Tibial artery (tissue), 4 donors: ENCODE measurements at regions not wholly inside any gene's neighbourhood (a gene's known extent, or its start where the extent isn't known, plus 50 kb on each side); places are given as distances from the start of the nearest gene placed in this dataset.
"Not testable (repeated sequence)": the region's sequence is repeated elsewhere in the genome, so short reads cannot be mapped to it uniquely, and the experiment has no call there.

Source experiments
- DNase-seq, 2 donors: peaks; one replicate each; pipeline ENCODE4 v3.0.0-alpha.2; 2019
- H3K27ac ChIP-seq, 2 donors: fragments of 200-600 bp; sonication (generic) in 1 of 2; 1 replicate in 1 of 2; 2 replicates in 1 of 2; pipeline ENCODE4 v1.5.1; 2018 to 2019; ENCODE audit warnings: mild to moderate bottlenecking in 1 of 2
- H3K27me3 ChIP-seq, 2 donors: fragments of 200-600 bp; sonication (generic) in 1 of 2; one replicate each; pipeline versions ENCODE4 v1.5.1 to v1.6.0; 2016 to 2019
- H3K36me3 ChIP-seq, 3 donors: fragments of 200-600 bp; sonication (generic) in 2 of 3; one replicate each; pipeline ENCODE4 v1.5.1; 2016 to 2019; ENCODE audit warnings: mild to moderate bottlenecking in 2 of 3
- H3K4me1 ChIP-seq, 4 donors: fragments of 200-600 bp; sonication (generic) in 2 of 4; 1 replicate in 3 of 4; 2 replicates in 1 of 4; pipeline ENCODE4 v1.5.1; 2016 to 2019
- H3K4me3 ChIP-seq, 2 donors: fragments of 200-600 bp; sonication (generic) in 1 of 2; 1 replicate in 1 of 2; 2 replicates in 1 of 2; pipeline ENCODE4 v1.5.1; 2018 to 2019; ENCODE audit warnings: mild to moderate bottlenecking in 2 of 2
- H3K9me3 ChIP-seq, 3 donors: fragments of 200-600 bp; sonication (generic) in 1 of 3; one replicate each; pipeline ENCODE4 v1.5.1; 2016 to 2019
- intact Hi-C: fragments of 100-400 bp; cut with DNase I; formaldehyde crosslinking; loops from one replicate; pipeline ENCODE4 v1.15.0; 2023; ENCODE audit warnings: low total_unique reads
- TF ChIP-seq, protein P1 (sequence below), 2 experiments: fragments of 200-600 bp in 1 of 2; fragments of 450-650 bp in 1 of 2; IDR thresholded peaks; one replicate each; pipeline ENCODE4 v1.5.1; 2017 to 2019; ENCODE audit warnings: antibody characterized with exemption in 2 of 2, mild to moderate bottlenecking in 1 of 2, moderate library complexity in 1 of 2

GRCh38 chr12:89064151-89064550 is 288.1 kb downstream of the DUSP6 start:
- Histone ChIP-seq H3K27me3 (no peaks in the 10 kb centered on the region), H3K36me3 (no peaks in the 10 kb centered on the region), H3K9me3 (no peaks in the 10 kb centered on the region), H3K4me3 (no peak overlapping the region), H3K27ac (no peak overlapping the region), H3K4me1 (no peaks in the 10 kb centered on the region)
- no peak for DNase-seq
- TF ChIP-seq, protein P1, sequence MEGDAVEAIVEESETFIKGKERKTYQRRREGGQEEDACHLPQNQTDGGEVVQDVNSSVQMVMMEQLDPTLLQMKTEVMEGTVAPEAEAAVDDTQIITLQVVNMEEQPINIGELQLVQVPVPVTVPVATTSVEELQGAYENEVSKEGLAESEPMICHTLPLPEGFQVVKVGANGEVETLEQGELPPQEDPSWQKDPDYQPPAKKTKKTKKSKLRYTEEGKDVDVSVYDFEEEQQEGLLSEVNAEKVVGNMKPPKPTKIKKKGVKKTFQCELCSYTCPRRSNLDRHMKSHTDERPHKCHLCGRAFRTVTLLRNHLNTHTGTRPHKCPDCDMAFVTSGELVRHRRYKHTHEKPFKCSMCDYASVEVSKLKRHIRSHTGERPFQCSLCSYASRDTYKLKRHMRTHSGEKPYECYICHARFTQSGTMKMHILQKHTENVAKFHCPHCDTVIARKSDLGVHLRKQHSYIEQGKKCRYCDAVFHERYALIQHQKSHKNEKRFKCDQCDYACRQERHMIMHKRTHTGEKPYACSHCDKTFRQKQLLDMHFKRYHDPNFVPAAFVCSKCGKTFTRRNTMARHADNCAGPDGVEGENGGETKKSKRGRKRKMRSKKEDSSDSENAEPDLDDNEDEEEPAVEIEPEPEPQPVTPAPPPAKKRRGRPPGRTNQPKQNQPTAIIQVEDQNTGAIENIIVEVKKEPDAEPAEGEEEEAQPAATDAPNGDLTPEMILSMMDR (IDR thresholded peaks at IDR 0.05), result no peak
- intact Hi-C loops, result no loop called here

DNA sequence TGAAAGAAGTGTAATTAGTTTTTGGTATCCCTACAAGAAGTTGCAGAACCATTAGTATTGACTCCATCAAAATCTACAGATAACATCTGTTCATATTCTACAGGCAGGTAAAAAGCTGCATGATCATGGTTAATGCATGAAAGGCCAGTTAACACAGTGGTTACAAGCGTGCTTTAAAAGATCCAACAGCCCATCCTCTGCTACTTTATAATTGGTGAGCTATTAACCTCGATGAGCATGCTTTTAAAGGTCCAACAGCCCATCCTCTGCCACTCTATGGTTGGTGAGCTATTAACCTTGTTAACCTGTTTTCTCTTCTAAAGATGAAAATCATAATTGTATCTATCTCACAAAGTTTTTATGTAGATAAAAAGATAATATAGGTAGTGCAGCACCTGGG is 289.3 kb downstream of the DUSP6 start:
- no peak for DNase-seq
- no peaks in the 10 kb centered on the region for H3K4me1 ChIP-seq
- no peaks in the 10 kb centered on the region for H3K9me3 ChIP-seq
- no peaks in the 10 kb centered on the region for H3K27me3 ChIP-seq
- TF ChIP-seq, protein P1 (IDR thresholded peaks at IDR 0.05), result no peak
- H3K4me3 ChIP-seq, result no peak overlapping the region
- intact Hi-C loops, result no loop called here
- no peak overlapping the region for H3K27ac ChIP-seq
- no peaks in the 10 kb centered on the region for H3K36me3 ChIP-seq

DNA sequence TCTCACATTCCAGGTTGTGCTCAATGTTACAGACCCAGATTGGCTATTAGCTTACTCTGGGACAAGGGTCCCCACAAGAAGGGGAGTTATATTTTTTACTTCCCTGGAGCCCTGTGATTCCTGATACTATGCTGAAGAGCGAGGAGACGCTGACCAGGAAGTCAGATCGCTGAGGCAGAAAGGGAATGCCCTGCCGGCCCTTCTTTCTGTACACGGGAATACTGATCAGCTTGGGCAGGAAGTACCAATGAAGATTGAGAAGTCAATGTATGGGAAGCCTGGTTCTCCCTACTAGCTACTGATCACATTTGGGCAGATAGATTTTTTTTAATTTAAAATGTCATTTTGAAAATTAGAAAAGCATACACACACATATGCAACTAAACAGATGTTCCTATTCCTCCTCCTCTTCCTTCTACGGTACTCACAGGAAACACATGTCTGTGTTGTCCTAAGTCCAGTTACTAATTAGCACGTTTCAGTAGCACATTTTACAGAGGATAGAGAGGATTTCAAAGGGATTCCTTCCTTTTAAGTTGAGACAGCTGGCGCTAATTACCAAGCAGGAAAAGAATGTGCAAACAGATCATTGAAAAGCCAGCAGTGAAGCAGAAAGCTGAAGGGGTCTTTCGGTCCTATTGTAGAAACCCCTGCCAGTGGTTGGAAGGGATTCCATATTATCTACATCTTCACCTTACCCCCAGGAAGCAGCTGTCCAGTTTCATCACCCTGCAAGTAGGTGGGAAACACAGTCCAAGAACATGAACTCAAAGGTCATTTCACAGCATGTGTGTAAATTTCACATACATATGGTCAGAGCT is 292.4 kb downstream of the DUSP6 start:
- Histone ChIP-seq H3K4me3 (no peak overlapping the region), H3K27ac (no peak overlapping the region), H3K27me3 (no peaks in the 10 kb centered on the region), H3K4me1 (no peaks in the 10 kb centered on the region), H3K9me3 (no peaks in the 10 kb centered on the region), H3K36me3 (no peaks in the 10 kb centered on the region)
- no peak for DNase-seq
- TF ChIP-seq, protein P1 (IDR thresholded peaks at IDR 0.05), result no peak
- intact Hi-C loops, result no loop called here

DNA sequence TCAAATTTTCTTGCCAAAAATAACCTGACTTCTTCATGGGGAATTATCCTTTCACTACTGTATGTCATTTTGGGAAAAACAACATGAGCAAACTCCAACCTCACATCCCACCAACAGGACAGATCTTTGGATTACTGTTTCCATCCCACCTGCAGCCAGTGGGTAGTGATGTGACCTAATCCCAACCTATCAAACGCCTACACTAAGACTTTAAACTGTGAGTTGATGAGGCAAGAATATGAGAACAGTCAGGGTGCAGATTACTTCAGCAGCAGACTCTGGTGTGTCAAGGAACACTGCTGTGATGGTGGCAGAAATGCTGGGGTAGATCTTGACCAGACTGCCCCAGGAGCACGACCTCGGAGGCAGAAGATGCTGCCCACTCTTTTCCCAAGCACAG is 293.2 kb downstream of the DUSP6 start:
- no peaks in the 10 kb centered on the region for H3K4me1 ChIP-seq
- intact Hi-C loops, result no loop called here
- H3K36me3 ChIP-seq, result no peaks in the 10 kb centered on the region
- DNase-seq, result no peak
- TF ChIP-seq, protein P1 (IDR thresholded peaks at IDR 0.05), result no peak
- no peaks in the 10 kb centered on the region for H3K9me3 ChIP-seq
- H3K27ac ChIP-seq, result no peak overlapping the region
- H3K27me3 ChIP-seq, result no peaks in the 10 kb centered on the region
- no peak overlapping the region for H3K4me3 ChIP-seq

- no peak for DNase-seq
- intact Hi-C loops, result no loop called here
Measured at GRCh38 chr12:89058402-89058801, 293.9 kb downstream of the DUSP6 start.

DNA sequence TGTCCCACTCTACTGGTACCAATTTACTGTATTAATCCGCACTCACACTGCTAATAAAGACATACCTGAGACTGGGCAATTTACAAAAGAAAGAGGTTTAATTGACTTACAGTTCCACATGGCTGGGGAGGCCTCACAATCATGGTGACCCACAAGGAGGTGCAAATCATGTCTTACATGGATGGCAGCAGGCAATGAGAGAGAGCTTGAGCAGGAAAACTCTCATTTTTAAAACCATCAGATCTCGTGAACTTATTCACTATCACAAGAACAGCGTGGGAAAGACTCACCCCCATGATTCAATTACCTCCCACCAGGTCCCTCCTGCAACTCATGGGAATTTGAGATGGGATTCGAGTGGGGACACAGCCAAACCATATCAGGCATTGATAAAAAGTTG is 298.5 kb downstream of the DUSP6 start:
- H3K9me3 ChIP-seq, H3K27ac ChIP-seq, H3K4me1 ChIP-seq, H3K27me3 ChIP-seq, DNase-seq, H3K4me3 ChIP-seq, H3K36me3 ChIP-seq, intact Hi-C loops: not testable (repeated sequence)

More at GRCh38 chr12:89058402-89058801, 293.9 kb downstream of the DUSP6 start:
- no peaks in the 10 kb centered on the region for H3K4me1 ChIP-seq
- no peaks in the 10 kb centered on the region for H3K9me3 ChIP-seq
- no peaks in the 10 kb centered on the region for H3K27me3 ChIP-seq
- no peak overlapping the region for H3K27ac ChIP-seq
- H3K4me3 ChIP-seq, result no peak overlapping the region
- H3K36me3 ChIP-seq, result no peaks in the 10 kb centered on the region
- TF ChIP-seq, protein P1 (IDR thresholded peaks at IDR 0.05), result no peak
